ENCODE measurements at regions not wholly inside any gene's neighbourhood (a gene's known extent, or its start where the extent isn't known, plus 50 kb on each side); places are given as distances from the start of the nearest gene placed in this dataset.
A peak's percentile ranks its signal among the peaks of the same experiment; 100 is the strongest.

- Mint-ChIP-seq H3K4me1 (ENCODE audit: low read depth) (peaks cover 64% of the 10 kb centered on the region), H3K36me3 (ENCODE audit: insufficient read depth) (peaks cover 10% of the 10 kb centered on the region), H3K9me3 (ENCODE audit: low read depth) (peaks cover 3% of the 10 kb centered on the region), H3K4me3 (ENCODE audit: low read depth) (peak overlapping the region; percentile 85), H3K27ac (no peak overlapping the region), H3K27me3 (no peaks in the 10 kb centered on the region)
- DNase-seq (ENCODE audit: low spot score, unreplicated experiment) = no peak
- TF ChIP-seq, protein P1, sequence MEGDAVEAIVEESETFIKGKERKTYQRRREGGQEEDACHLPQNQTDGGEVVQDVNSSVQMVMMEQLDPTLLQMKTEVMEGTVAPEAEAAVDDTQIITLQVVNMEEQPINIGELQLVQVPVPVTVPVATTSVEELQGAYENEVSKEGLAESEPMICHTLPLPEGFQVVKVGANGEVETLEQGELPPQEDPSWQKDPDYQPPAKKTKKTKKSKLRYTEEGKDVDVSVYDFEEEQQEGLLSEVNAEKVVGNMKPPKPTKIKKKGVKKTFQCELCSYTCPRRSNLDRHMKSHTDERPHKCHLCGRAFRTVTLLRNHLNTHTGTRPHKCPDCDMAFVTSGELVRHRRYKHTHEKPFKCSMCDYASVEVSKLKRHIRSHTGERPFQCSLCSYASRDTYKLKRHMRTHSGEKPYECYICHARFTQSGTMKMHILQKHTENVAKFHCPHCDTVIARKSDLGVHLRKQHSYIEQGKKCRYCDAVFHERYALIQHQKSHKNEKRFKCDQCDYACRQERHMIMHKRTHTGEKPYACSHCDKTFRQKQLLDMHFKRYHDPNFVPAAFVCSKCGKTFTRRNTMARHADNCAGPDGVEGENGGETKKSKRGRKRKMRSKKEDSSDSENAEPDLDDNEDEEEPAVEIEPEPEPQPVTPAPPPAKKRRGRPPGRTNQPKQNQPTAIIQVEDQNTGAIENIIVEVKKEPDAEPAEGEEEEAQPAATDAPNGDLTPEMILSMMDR (IDR thresholded peaks at IDR 0.05; ENCODE audit: unreplicated experiment) = no peak
Measured at GRCh38 chr2:67212203-67212602, 184.9 kb upstream of the ETAA1 start.

DNA sequence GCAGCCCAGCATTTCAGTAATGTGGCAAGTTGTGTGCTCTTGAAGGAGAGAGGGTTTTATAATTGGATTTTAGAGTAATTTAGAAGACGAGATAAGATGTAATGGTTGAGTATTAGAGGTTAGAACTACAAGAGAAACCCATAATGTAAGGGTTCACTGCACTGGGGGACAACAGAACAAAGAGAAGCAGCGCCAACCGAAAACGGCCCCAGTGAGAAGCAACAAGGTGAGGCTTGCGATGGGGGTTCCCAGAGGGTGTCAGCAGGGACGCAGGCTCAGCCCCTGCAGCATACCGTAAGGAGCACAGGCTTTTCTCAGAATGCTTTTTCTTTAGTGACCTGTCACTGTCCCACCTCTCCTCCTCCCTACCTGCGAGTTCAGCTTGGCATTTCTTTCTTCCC lies 183.9 kb upstream of the ETAA1 start:
- Mint-ChIP-seq H3K27ac (peak overlapping the region; percentile 94), H3K4me3 (ENCODE audit: low read depth) (peak overlapping the region; percentile 85), H3K27me3 (no peaks in the 10 kb centered on the region), H3K36me3 (ENCODE audit: insufficient read depth) (peaks cover 6% of the 10 kb centered on the region), H3K4me1 (ENCODE audit: low read depth) (peaks cover 59% of the 10 kb centered on the region), H3K9me3 (ENCODE audit: low read depth) (no peaks in the 10 kb centered on the region)
- TF ChIP-seq, protein P1 (IDR thresholded peaks at IDR 0.05; ENCODE audit: unreplicated experiment) = no peak
- no peak for DNase-seq (ENCODE audit: low spot score, unreplicated experiment)

- peak overlapping the region; percentile 85 for H3K4me3 Mint-ChIP-seq (ENCODE audit: low read depth)
- TF ChIP-seq, protein P1 (IDR thresholded peaks at IDR 0.05; ENCODE audit: unreplicated experiment) = no peak
- H3K36me3 Mint-ChIP-seq (ENCODE audit: insufficient read depth) = peaks cover 8% of the 10 kb centered on the region
- peaks cover 3% of the 10 kb centered on the region for H3K9me3 Mint-ChIP-seq (ENCODE audit: low read depth)
- H3K4me1 Mint-ChIP-seq (ENCODE audit: low read depth) = peaks cover 55% of the 10 kb centered on the region
- H3K27ac Mint-ChIP-seq = peak overlapping the region; percentile 94
- DNase-seq (ENCODE audit: low spot score, unreplicated experiment) = no peak
- H3K27me3 Mint-ChIP-seq = no peaks in the 10 kb centered on the region
Measured at GRCh38 chr2:67213677-67214402, 183.3 kb upstream of the ETAA1 start.

DNA sequence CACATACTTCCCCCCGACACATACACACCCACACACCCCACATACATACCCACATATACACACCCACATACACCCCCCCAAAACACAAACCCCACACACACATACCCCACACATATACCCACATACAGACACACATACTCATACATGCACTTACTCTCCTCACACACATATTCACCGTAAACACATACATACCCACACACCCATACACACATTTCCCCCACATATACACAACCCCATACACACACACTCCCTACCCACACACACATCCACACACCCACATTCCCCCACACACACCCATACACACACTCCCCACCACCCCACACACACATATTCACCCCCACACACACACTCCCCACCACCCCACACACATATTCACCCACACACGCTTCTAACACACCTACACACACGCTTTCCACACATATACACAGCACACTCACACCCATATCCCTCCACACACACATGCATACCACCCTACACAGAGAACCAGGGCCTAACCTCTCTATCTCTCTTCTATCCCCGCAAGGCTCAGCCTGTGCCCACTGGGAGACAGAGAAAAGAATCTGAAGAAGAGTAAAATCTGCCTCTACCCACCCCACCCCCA lies 182.4 kb upstream of the ETAA1 start:
- peaks cover 5% of the 10 kb centered on the region for H3K36me3 Mint-ChIP-seq (ENCODE audit: insufficient read depth)
- TF ChIP-seq, protein P1 (IDR thresholded peaks at IDR 0.05; ENCODE audit: unreplicated experiment) = no peak
- H3K27ac Mint-ChIP-seq = peak overlapping the region; percentile 94
- peak overlapping the region; percentile 85 for H3K4me3 Mint-ChIP-seq (ENCODE audit: low read depth)
- H3K9me3 Mint-ChIP-seq (ENCODE audit: low read depth) = peaks cover 3% of the 10 kb centered on the region
- DNase-seq (ENCODE audit: low spot score, unreplicated experiment) = no peak
- H3K27me3 Mint-ChIP-seq = no peaks in the 10 kb centered on the region
- H3K4me1 Mint-ChIP-seq (ENCODE audit: low read depth) = peaks cover 57% of the 10 kb centered on the region

DNA sequence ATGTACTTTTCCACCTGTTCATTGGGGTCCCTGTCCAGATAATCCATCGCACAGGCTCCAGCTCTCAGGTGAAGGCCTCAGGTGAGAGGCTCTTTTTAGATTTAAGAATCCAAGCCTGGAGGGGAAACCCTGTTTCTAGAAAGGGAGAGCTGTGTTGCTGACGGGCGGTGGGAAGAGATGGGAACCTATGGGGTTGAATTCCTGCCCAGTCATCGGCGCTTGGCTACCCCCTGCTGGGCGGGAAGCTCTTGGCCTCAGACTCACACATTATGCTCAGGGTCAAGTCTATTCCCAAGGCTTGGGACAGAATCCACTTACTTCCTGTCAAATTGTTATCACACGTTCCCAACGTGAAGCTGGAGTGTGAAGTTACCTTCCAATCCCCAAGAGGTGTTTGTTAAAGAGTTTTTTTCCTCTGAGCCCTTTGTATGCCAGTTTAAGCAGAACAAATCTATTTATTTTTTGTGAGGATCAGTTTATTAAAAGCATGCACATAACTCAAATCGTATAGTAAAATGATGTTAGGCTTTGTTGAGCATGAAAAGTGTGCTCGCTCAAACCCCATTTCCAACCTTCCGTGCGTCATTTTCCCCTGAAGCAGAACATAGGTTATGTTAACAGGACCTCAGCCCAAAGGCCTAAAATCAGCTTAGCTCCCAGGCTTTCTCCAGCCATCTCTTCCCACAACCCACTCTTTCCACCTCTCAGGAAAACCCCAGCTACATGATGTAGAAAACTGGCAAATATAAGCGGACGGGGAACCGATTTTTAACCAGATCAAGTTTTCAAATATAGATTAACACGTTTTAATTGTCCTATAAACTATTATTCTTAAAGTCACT lies 181.7 kb upstream of the ETAA1 start:
- DNase-seq (ENCODE audit: low spot score, unreplicated experiment) = peak; percentile 55
- H3K27me3 Mint-ChIP-seq = no peaks in the 10 kb centered on the region
- H3K4me3 Mint-ChIP-seq (ENCODE audit: low read depth) = peak overlapping the region; percentile 85
- H3K9me3 Mint-ChIP-seq (ENCODE audit: low read depth) = peaks cover 3% of the 10 kb centered on the region
- H3K4me1 Mint-ChIP-seq (ENCODE audit: low read depth) = peaks cover 59% of the 10 kb centered on the region
- H3K36me3 Mint-ChIP-seq (ENCODE audit: insufficient read depth) = peaks cover 2% of the 10 kb centered on the region
- TF ChIP-seq, protein P1 (IDR thresholded peaks at IDR 0.05; ENCODE audit: unreplicated experiment) = peak; percentile 90
- H3K27ac Mint-ChIP-seq = peak overlapping the region; percentile 94
